Urothelium cell line (cell line): ENCODE measurements at regions not wholly inside any gene's neighbourhood (a gene's known extent, or its start where the extent isn't known, plus 50 kb on each side); places are given as distances from the start of the nearest gene placed in this dataset.

ENCODE experiments used
- DNase-seq: peaks from one replicate; pipeline ENCODE4 v3.0.0; 2011; ENCODE audit warnings: low spot score, mixed read lengths
- FAIRE-seq: peaks from 2 replicates; lab custom pipeline; 2011; peaks lifted over from hg19 to GRCh38; lab: Jason Lieb, UNC

- DNase-seq (peak; percentile 29), FAIRE-seq (no peak)
These were observed 266.4 kb downstream of the HAO1 start for GRCh38 chr20:7673841-7674240.

- DNase-seq (no peak), FAIRE-seq (no peak)
These were observed 257.3 kb downstream of the HAO1 start for GRCh38 chr20:7682916-7683315.

- DNase-seq (no peak), FAIRE-seq (no peak)
These were observed 253.2 kb downstream of the HAO1 start for GRCh38 chr20:7687065-7687464.

GRCh38 chr20:7689151-7689550 is 251.1 kb downstream of the HAO1 start:
- FAIRE-seq, result no peak
- no peak for DNase-seq

- DNase-seq, result no peak
- FAIRE-seq, result no peak
These were observed 248.5 kb downstream of the HAO1 start for GRCh38 chr20:7691647-7692269.

- DNase-seq (no peak), FAIRE-seq (no peak)
These were observed 247.8 kb downstream of the HAO1 start for GRCh38 chr20:7692478-7692877.

- FAIRE-seq (no peak), DNase-seq (no peak)
These were observed 246.5 kb downstream of the HAO1 start for GRCh38 chr20:7693761-7694160.

GRCh38 chr20:7695051-7695495 is 245.2 kb downstream of the HAO1 start:
- no peak for FAIRE-seq

GRCh38 chr20:7695635-7696034 is 244.6 kb downstream of the HAO1 start:
- DNase-seq (peak; percentile 14), FAIRE-seq (no peak)

More at GRCh38 chr20:7695051-7695495, 245.2 kb downstream of the HAO1 start:
- DNase-seq, result no peak

GRCh38 chr20:7696311-7696710 is 243.9 kb downstream of the HAO1 start:
- DNase-seq, result no peak

GRCh38 chr20:7702141-7702540 is 238.1 kb downstream of the HAO1 start:
- FAIRE-seq (no peak), DNase-seq (no peak)

More at GRCh38 chr20:7696311-7696710, 243.9 kb downstream of the HAO1 start:
- no peak for FAIRE-seq

- FAIRE-seq, result no peak
- no peak for DNase-seq
These were observed 236.7 kb downstream of the HAO1 start for GRCh38 chr20:7703551-7703961.

- DNase-seq (no peak), FAIRE-seq (no peak)
These were observed 236.3 kb downstream of the HAO1 start for GRCh38 chr20:7703996-7704395.

- no peak for DNase-seq
- FAIRE-seq, result no peak
These were observed 232.1 kb downstream of the HAO1 start for GRCh38 chr20:7708112-7708511.

GRCh38 chr20:7708782-7709181 is 231.5 kb downstream of the HAO1 start:
- FAIRE-seq (no peak), DNase-seq (no peak)

GRCh38 chr20:7710440-7710839 is 229.8 kb downstream of the HAO1 start:
- FAIRE-seq (no peak), DNase-seq (peak; percentile 14)

GRCh38 chr20:7712661-7713060 is 227.6 kb downstream of the HAO1 start:
- no peak for FAIRE-seq

GRCh38 chr20:7714549-7714948 is 225.7 kb downstream of the HAO1 start:
- FAIRE-seq, result no peak
- DNase-seq, result no peak

More at GRCh38 chr20:7712661-7713060, 227.6 kb downstream of the HAO1 start:
- DNase-seq, result no peak

- FAIRE-seq (no peak), DNase-seq (no peak)
These were observed 223.8 kb downstream of the HAO1 start for GRCh38 chr20:7716286-7716972.

GRCh38 chr20:7722564-7722963 is 217.7 kb downstream of the HAO1 start:
- FAIRE-seq, result no peak
- no peak for DNase-seq

GRCh38 chr20:7723284-7723683 is 217.0 kb downstream of the HAO1 start:
- FAIRE-seq (peak; percentile 35), DNase-seq (no peak)

- DNase-seq, result no peak
- no peak for FAIRE-seq
These were observed 211.9 kb downstream of the HAO1 start for GRCh38 chr20:7728338-7728737.
